Peyer's patch (tissue), 4 donors: ENCODE measurements at regions not wholly inside any gene's neighbourhood (a gene's known extent, or its start where the extent isn't known, plus 50 kb on each side); places are given as distances from the start of the nearest gene placed in this dataset.

Experiments
- DNase-seq, 3 donors: peaks; one replicate each; pipeline ENCODE4 v3.0.0-alpha.2; 2017 to 2019
- H3K27ac ChIP-seq, 4 donors: fragments of 200-600 bp; sonication (generic); one replicate each; pipeline ENCODE4 v1.5.1; 2016 to 2019
- H3K27me3 ChIP-seq, 2 donors: fragments of 200-600 bp; sonication (generic); one replicate each; pipeline ENCODE4 v1.5.1; 2019
- H3K36me3 ChIP-seq, 3 donors: fragments of 200-600 bp; sonication (generic); one replicate each; pipeline ENCODE4 v1.5.1; 2016 to 2019
- H3K4me1 ChIP-seq, 4 donors: fragments of 200-600 bp; sonication (generic); one replicate each; pipeline ENCODE4 v1.5.1; 2016 to 2019
- H3K4me3 ChIP-seq, 4 donors: fragments of 200-600 bp; sonication (generic); 1 replicate in 3 of 4; 2 replicates in 1 of 4; pipeline ENCODE4 v1.5.1; 2016 to 2019; ENCODE audit warnings: mild to moderate bottlenecking in 1 of 4
- H3K9me3 ChIP-seq, 4 donors: fragments of 200-600 bp; sonication (generic); one replicate each; pipeline ENCODE4 v1.5.1; 2016 to 2019; ENCODE audit warnings: mild to moderate bottlenecking in 1 of 4
- CTCF ChIP-seq, 6 experiments: fragments of 450-650 bp in 4 of 6; fragments of 200-600 bp in 2 of 6; sonication (generic) in 1 of 6; IDR thresholded peaks; one replicate each; pipeline ENCODE4 v1.5.1; 2017 to 2019; ENCODE audit warnings: antibody characterized with exemption in 6 of 6, mild to moderate bottlenecking in 3 of 6, moderate library complexity in 1 of 6
- POLR2A ChIP-seq, 2 donors: fragments of 450-650 bp; IDR thresholded peaks; one replicate each; pipeline ENCODE4 v1.5.1; 2017; ENCODE audit warnings: antibody characterized with exemption in 2 of 2, mild to moderate bottlenecking in 2 of 2, moderate library complexity in 2 of 2

DNA sequence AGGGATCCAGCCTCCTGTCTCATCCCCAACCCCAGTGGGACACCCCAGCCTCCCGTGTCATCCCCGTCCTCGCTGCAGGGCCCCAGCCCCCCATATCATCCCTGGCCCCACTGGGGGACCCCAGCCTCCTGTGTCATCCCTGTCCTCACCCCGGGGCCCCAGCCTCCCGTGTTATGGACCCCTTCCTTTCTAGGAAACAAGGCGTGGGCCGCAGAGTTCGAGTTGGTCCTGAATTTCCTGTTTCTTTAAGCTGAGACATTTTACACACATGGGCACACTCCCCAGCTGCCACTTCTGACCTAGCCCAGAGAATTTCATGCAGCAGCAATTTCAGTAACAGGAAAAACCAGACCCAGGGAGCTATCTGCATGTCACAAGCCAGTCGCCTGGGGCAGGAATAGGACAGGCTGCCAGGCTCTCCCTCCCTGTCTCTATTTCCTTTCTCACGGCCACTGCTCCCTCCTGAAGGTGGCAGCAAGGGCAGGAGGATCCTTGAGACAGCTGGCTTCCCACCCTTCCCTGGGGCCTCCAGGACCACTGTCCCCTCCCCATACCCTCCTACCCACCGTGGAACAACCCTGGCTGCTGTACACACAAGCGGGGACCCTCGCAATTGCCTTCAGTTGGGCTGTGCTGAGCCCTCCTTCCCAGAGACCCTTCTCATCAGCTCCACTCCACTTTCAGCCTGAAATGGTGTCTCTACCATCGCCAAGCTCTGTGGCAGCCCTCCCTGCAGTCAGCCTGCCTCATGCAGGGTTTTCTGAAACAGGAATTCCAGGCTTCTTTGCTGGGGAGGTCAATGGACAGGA, 141.9 kb upstream of the ID2 start:
- Histone ChIP-seq H3K4me1 (peaks cover 0 to 30% (median 25%) of the 10 kb centered on the region in 4 donors), H3K4me3 (no peak overlapping the region)

DNA sequence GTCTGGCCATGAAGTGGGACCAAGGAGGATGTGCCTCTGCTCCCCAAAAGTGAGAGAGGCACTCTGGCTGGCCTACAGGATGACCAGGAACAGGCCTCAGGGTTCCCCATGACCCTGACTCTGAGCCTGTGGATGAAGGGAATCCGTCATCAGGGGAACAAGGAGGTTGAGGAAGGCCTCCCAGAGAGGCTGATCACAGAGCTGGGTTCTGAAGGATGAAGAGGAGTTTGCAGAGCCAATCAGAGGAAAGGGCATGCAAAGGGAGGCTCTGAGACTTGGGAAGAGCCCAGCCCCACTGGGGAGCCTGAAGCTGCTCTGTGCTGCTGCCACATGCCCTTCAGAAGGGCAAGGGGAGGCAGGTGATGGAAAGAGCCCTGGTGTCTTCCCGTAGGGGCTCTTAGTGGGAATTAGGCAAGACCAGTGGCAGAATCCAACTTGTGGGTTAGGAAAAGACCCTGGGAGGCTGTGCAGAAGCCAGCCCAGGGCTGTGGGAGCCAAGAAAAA, 141.3 kb upstream of the ID2 start:
- TF ChIP-seq POLR2A (IDR thresholded peaks at IDR 0.05) (no peak), CTCF (IDR thresholded peaks at IDR 0.05) (no peak)
- no peak overlapping the region for H3K4me3 ChIP-seq
- H3K9me3 ChIP-seq: no peaks in the 10 kb centered on the region
- H3K27ac ChIP-seq: peak overlapping the region in 1 of 4 donors; percentile 62
- DNase-seq: peak in 1 of 3 donors; percentile 3
- peaks cover 0 to 28% (median 24%) of the 10 kb centered on the region in 4 donors for H3K4me1 ChIP-seq
- H3K27me3 ChIP-seq: no peaks in the 10 kb centered on the region
- no peaks in the 10 kb centered on the region for H3K36me3 ChIP-seq

More for the DNA sequence above, 141.9 kb upstream of the ID2 start:
- H3K27me3 ChIP-seq: no peaks in the 10 kb centered on the region
- no peaks in the 10 kb centered on the region for H3K9me3 ChIP-seq
- no peak for TF ChIP-seq POLR2A (IDR thresholded peaks at IDR 0.05)
- peak in 2 of 6 experiments; percentile 13 to 27 for TF ChIP-seq CTCF (IDR thresholded peaks at IDR 0.05)
- H3K27ac ChIP-seq: peak overlapping the region in 2 of 4 donors; percentile 9 to 62
- DNase-seq: peak in 2 of 3 donors; percentile 14 to 55
- no peaks in the 10 kb centered on the region for H3K36me3 ChIP-seq

- Histone ChIP-seq H3K27me3 (no peaks in the 10 kb centered on the region), H3K9me3 (no peaks in the 10 kb centered on the region), H3K36me3 (no peaks in the 10 kb centered on the region), H3K27ac (no peak overlapping the region), H3K4me3 (no peak overlapping the region), H3K4me1 (peaks cover 0 to 27% (median 23%) of the 10 kb centered on the region in 4 donors)
- DNase-seq: peak in 1 of 3 donors; percentile 14
- TF ChIP-seq POLR2A (IDR thresholded peaks at IDR 0.05) (no peak), CTCF (IDR thresholded peaks at IDR 0.05) (no peak)
Measured at GRCh38 chr2:8541223-8541622, 140.6 kb upstream of the ID2 start.

GRCh38 chr2:8541636-8542035, 140.2 kb upstream of the ID2 start:
- Histone ChIP-seq H3K27ac (no peak overlapping the region), H3K27me3 (no peaks in the 10 kb centered on the region), H3K4me1 (peaks cover 0 to 27% (median 23%) of the 10 kb centered on the region in 4 donors), H3K9me3 (no peaks in the 10 kb centered on the region), H3K4me3 (no peak overlapping the region), H3K36me3 (no peaks in the 10 kb centered on the region)
- peak in 1 of 3 donors; percentile 14 for DNase-seq
- TF ChIP-seq POLR2A (IDR thresholded peaks at IDR 0.05) (no peak), CTCF (IDR thresholded peaks at IDR 0.05) (no peak)

GRCh38 chr2:8542381-8543059, 139.3 kb upstream of the ID2 start:
- peak in 1 of 3 donors; percentile 9 for DNase-seq
- Histone ChIP-seq H3K36me3 (no peaks in the 10 kb centered on the region), H3K9me3 (no peaks in the 10 kb centered on the region), H3K4me3 (no peak overlapping the region), H3K4me1 (peaks cover 0 to 27% (median 23%) of the 10 kb centered on the region in 4 donors), H3K27me3 (no peaks in the 10 kb centered on the region), H3K27ac (peak overlapping the region; percentile 27 to 78 (median 60))
- TF ChIP-seq CTCF (IDR thresholded peaks at IDR 0.05) (no peak), POLR2A (IDR thresholded peaks at IDR 0.05) (no peak)
